Tibial nerve (tissue), 4 donors: ENCODE measurements at regions not wholly inside any gene's neighbourhood (a gene's known extent, or its start where the extent isn't known, plus 50 kb on each side); places are given as distances from the start of the nearest gene placed in this dataset.

Source experiments
- EP300 ChIP-seq, 2 donors: sonication (generic); formaldehyde crosslinking; IDR thresholded peaks; one replicate each; pipeline ENCODE4 v1.6.1; 2017; ENCODE audit warnings: antibody characterized with exemption in 2 of 2, mild to moderate bottlenecking in 1 of 2
- POLR2A ChIP-seq, 2 donors: fragments of 450-650 bp; IDR thresholded peaks; one replicate each; pipeline ENCODE4 v1.6.1; 2017; ENCODE audit warnings: antibody characterized with exemption in 2 of 2, mild to moderate bottlenecking in 2 of 2, moderate library complexity in 2 of 2
- TF ChIP-seq, protein P1 (sequence below), 5 experiments: fragments of 200-600 bp in 3 of 5; fragments of 450-650 bp in 2 of 5; sonication (generic) in 3 of 5; IDR thresholded peaks; one replicate each; pipeline ENCODE4 v1.5.1; 2016 to 2019; ENCODE audit warnings: antibody characterized with exemption in 5 of 5, mild to moderate bottlenecking in 3 of 5, moderate library complexity in 2 of 5

DNA sequence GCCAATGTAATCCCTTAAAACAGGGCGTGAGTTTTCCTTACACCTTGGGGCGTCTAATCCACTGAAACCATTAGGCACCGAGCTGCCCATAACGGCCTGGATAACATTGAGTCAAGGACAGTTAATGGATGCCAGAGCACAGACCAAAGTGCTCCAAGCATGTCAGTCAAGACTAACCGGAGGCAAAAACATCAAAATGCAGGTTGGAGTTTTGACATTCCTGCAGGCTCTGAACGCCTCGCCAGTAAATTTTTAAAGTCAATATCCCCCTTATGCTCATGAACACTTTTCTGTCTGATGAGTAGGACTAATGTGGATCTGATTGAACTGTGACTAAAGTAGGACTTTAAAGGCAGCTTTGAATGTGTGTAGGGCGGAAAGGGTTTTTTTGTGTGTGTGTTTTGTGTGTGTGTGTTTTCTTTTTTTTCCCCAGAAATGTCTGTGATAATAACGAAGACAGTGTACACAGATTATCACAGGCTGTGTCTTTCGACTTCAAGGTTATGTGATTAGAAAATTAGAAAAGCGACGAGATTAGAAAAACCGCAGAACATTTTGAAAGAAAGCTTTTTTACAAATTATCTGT, 194.2 kb upstream of the PROX1 start:
- TF ChIP-seq, protein P1, sequence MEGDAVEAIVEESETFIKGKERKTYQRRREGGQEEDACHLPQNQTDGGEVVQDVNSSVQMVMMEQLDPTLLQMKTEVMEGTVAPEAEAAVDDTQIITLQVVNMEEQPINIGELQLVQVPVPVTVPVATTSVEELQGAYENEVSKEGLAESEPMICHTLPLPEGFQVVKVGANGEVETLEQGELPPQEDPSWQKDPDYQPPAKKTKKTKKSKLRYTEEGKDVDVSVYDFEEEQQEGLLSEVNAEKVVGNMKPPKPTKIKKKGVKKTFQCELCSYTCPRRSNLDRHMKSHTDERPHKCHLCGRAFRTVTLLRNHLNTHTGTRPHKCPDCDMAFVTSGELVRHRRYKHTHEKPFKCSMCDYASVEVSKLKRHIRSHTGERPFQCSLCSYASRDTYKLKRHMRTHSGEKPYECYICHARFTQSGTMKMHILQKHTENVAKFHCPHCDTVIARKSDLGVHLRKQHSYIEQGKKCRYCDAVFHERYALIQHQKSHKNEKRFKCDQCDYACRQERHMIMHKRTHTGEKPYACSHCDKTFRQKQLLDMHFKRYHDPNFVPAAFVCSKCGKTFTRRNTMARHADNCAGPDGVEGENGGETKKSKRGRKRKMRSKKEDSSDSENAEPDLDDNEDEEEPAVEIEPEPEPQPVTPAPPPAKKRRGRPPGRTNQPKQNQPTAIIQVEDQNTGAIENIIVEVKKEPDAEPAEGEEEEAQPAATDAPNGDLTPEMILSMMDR (IDR thresholded peaks at IDR 0.05): no peak
- TF ChIP-seq EP300 (IDR thresholded peaks at IDR 0.05) (no peak), POLR2A (IDR thresholded peaks at IDR 0.05) (no peak)
